Muscle of back (tissue), 3 donors: ENCODE measurements at regions not wholly inside any gene's neighbourhood (a gene's known extent, or its start where the extent isn't known, plus 50 kb on each side); places are given as distances from the start of the nearest gene placed in this dataset.
"Not testable (repeated sequence)": the region's sequence is repeated elsewhere in the genome, so short reads cannot be mapped to it uniquely, and the experiment has no call there.

Experiments used
- DNase-seq, 3 donors: peaks; one replicate each; pipeline versions ENCODE4 v3.0.0 to v3.0.0-alpha.2; 2013

- DNase-seq = no peak
These were observed 1513.9 kb upstream of the PCDH10 start for GRCh38 chr4:131635191-131635590.

GRCh38 chr4:131638781-131639180 is 1510.3 kb upstream of the PCDH10 start:
- no peak for DNase-seq

DNA sequence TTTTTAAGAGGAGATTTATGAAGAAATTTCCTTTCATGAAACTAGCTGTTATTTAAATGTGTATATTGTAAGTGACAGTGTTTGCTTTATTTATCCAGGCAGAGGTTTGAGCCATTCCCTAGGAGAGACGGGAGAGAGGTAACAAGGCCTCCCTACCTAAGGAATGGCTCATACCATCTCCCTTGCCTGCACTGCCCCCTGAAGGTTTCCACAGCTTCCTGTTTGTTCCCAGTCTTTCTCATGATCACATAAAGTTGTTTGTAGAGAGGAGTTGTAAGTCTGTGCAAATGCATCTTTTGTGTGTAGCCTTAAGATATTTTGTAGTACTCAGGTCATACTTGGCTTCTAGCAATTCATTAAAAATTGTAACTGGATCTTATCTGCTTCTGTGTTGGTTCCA is 1504.5 kb upstream of the PCDH10 start:
- no peak for DNase-seq

DNA sequence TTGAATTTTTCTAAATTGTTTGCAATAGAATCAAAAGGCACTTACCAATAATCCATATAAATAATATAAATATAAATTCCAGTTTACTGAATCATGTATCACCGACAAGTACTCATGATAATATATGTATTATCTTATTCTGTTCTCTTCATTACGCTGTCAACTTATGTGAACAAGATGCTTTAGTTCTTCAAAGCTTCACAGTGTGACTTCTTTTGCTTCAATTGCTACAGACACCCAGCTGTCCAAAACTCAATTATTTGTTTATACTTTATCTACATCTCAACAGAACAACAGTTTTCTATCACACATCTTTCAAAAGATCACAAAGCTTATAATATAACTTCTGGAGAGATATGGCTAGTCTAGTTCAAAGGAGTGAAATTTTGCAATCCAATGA is 1499.9 kb upstream of the PCDH10 start:
- DNase-seq = no peak

GRCh38 chr4:131650951-131651350 is 1498.1 kb upstream of the PCDH10 start:
- no peak for DNase-seq

GRCh38 chr4:131683314-131683713 is 1465.8 kb upstream of the PCDH10 start:
- DNase-seq = not testable (repeated sequence)

DNA sequence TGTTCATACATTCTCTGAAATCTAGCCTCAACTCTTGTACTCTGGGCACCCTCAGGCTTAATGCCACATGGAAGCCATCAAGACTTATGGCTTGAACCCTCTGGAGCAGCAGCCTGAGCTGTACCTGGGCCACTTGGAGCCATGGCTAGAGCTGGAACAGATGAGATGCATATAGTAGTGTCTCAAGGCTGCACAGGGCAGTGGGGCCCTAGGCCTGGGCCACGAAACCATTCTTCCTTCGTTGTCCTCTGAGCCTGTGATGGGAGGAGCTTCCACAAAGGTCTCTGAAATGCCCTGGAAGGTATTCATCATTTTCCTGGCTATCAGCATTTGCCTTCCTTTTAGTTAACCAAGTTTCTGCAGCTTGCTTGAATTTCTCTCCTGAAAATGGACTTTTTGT is 1427.2 kb upstream of the PCDH10 start:
- DNase-seq = no peak

- DNase-seq = not testable (repeated sequence)
These were observed 1426.0 kb upstream of the PCDH10 start for GRCh38 chr4:131723069-131723468.

- peak; percentile 24 to 79 (median 73) for DNase-seq
These were observed 1424.2 kb upstream of the PCDH10 start for GRCh38 chr4:131724847-131725246.

DNA sequence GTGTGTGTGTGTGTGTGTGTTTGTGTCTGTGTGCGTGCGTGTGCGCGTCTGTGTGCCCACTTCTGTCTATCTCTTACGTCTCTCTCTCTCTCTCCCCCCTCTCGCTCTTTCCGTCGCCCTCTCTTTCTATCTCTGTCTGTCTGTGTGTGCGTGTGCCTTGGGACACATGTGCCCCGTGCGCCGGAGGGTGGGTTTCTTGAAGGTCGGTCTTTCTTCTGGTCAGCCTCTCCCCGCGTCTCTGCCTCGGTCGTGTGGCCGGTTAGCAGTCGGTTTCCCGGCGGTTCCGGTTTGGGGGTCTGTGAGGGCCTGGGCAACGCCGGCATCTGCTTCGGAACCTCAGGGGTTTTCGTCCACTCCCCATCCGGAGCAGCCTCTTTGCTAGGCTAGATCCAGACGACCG is 1423.6 kb upstream of the PCDH10 start:
- not testable (repeated sequence) for DNase-seq

DNA sequence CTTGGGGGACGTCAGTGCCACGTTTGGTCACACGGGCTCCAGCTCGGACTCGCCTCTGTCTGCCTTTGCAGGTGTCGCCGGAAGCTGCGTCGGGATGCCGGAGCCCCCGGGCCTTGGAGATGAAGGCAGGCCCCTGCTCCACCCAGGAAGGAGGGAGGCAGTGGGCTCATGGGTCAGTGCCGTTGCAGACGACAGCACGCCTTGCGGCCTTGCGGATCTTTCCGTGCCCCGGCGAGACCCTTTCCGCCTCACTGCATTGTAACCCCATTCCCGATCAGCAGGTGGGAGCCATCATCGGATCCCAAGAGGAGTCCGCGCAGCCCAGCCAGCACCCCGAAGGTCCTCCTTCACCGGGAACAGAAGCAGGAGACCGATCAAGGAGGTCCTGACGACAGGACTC is 1422.2 kb upstream of the PCDH10 start:
- DNase-seq = not testable (repeated sequence)

- DNase-seq = not testable (repeated sequence)
These were observed 1421.7 kb upstream of the PCDH10 start for GRCh38 chr4:131727418-131727817.

GRCh38 chr4:131729205-131729604 is 1419.9 kb upstream of the PCDH10 start:
- not testable (repeated sequence) for DNase-seq

- DNase-seq = not testable (repeated sequence)
These were observed 1419.2 kb upstream of the PCDH10 start for GRCh38 chr4:131729716-131730398.

GRCh38 chr4:131730574-131730973 is 1418.5 kb upstream of the PCDH10 start:
- DNase-seq = not testable (repeated sequence)

DNA sequence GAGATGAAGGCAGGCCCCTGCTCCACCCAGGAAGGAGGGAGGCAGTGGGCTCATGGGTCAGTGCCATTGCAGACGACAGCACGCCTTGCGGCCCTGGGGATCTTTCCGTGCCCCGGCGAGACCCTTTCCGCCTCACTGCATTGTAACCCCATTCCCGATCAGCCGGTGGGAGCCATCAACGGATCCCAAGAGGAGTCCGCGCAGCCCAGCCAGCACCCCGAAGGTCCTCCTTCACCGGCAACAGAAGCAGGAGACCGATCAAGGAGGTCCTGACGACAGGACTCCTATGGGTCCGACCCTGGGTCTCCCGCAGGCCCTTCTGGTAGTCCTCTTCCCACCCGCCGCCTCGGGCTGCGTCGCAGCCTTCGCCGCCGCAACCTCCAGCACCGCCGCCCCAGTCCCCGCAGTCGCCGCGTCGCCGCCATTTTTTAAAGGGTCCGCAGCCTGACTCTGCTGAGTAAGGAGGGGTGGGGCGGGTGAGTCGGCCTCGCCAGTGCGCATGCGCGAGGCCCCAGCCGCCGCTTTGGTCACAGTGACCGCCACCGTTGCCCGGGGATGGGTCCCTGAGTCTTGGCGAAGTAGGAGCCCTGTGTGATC is 1417.0 kb upstream of the PCDH10 start:
- DNase-seq = not testable (repeated sequence)

DNA sequence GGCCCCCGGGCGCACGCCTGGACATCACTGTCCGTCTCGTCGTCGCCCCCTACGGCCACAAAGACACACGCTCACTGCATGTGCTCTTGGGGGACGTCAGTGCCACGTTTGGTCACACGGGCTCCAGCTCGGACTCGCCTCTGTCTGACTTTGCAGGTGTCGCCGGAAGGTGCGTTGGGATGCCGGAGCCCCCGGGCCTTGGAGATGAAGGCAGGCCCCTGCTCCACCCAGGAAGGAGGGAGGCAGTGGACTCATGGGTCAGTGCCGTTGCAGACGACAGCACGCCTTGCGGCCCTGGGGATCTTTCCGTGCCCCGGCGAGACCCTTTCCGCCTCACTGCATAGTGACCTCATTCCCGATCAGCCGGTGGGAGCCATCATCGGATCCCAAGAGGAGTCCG is 1414.8 kb upstream of the PCDH10 start:
- DNase-seq = not testable (repeated sequence)

- DNase-seq = not testable (repeated sequence)
These were observed 1414.2 kb upstream of the PCDH10 start for GRCh38 chr4:131734851-131735385.

DNA sequence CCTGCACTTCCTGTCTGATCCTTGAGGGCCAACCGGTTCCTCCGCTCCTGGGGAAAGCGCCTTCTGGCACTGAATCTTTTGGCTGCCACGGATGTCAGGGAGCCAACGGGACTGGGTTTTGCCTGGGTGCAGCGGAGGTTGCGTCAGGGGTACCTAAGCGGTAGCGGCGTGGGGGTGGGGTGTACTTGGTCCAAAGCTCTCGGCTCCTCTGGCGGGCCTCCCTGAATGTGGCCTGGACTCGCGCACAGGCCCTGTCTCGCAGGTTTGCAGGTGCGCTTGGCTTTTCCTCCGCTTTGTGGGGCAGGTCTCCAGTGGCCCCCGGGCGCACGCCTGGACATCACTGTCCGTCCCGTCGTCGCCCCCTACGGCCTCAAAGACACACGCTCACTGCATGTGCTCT is 1410.1 kb upstream of the PCDH10 start:
- not testable (repeated sequence) for DNase-seq

- DNase-seq = not testable (repeated sequence)
These were observed 1407.3 kb upstream of the PCDH10 start for GRCh38 chr4:131741836-131742235.

- DNase-seq = not testable (repeated sequence)
These were observed 1406.4 kb upstream of the PCDH10 start for GRCh38 chr4:131742536-131743205.

DNA sequence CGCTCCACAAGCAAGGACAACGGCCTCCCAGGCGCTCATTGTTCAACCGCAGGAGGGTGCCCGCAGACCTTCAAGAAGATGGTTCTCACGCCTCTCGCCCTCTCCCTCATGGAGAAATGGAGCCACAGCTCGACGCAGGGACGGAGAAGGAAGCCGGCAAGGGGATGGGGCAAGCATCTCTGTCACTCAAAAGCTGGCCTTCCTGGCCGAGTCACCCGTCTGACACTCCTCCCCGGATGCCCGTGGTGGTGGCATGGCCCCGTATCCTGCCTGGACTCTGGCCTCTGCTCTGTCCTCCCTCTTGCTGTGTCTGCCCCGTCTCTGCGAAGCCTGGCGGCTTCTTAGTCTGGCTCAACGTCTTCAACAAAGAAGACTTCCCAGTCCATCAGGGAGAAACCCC is 1405.7 kb upstream of the PCDH10 start:
- not testable (repeated sequence) for DNase-seq

DNA sequence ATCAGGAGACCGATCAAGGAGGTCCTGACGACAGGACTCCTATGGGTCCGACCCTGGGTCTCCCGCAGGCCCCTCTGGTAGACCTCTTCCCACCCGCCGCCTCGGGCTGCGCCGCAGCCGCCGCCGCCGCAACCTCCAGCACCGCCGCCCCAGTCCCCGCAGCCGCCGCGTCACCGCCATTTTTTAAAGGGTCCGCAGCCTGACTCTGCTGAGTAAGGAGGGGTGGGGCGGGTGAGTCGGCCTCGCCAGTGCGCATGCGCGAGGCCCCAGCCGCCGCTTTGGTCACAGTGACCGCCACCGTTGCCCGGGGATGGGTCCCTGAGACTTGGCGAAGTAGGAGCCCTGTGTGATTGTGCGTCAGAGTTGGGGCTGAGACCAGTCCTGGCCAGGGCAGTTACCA is 1401.9 kb upstream of the PCDH10 start:
- not testable (repeated sequence) for DNase-seq
